ENCODE measurements at regions not wholly inside any gene's neighbourhood (a gene's known extent, or its start where the extent isn't known, plus 50 kb on each side); places are given as distances from the start of the nearest gene placed in this dataset.
"Not testable (repeated sequence)": the region's sequence is repeated elsewhere in the genome, so short reads cannot be mapped to it uniquely, and the experiment has no call there.

DNA sequence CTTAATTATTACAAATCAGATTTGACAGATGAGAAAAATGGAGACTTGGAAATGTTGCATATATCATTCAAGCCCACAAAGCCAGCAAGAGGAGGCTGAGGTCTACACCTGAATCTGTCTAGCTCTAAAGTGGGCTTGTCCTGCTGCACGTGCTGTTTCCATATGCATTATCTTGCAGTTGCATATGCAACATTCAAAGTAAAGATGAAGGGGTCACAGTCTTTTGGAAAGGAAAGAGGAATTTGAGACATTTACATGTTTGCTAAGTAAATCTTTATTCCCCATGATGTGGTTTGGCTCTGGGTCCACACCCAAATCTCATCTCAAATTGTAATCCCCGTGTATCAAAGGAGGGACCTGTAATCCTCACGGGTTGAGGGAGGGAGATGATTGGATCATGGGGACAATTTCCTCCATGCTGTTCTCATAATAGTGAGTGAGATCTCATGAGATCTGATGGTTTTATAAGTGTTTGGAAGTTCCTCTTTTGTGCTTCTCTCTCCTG, 98.3 kb downstream of the BACH1 start:
- intact Hi-C loops (cut with DNase I): no loop called here
- DNase-seq: no peak

DNA sequence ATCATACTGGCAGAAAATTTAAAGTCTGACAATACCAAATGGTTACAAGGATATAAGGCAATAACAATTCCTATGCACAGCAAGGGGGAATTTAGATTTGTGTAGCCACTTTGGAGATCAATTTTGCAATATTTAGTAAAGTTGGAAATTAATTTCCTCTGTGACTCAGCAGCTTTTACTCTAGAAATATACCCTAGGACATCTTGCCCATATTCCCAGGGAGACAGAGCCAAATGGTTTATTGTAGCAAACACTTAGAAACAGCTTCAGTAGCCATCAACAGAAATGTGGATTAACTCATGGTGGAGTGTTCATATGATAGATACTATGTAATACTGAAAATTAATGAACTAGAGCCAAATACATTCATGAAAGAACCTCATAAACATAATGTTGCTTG, 104.6 kb downstream of the BACH1 start:
- intact Hi-C loops (cut with DNase I): no loop called here
- no peak for DNase-seq

DNA sequence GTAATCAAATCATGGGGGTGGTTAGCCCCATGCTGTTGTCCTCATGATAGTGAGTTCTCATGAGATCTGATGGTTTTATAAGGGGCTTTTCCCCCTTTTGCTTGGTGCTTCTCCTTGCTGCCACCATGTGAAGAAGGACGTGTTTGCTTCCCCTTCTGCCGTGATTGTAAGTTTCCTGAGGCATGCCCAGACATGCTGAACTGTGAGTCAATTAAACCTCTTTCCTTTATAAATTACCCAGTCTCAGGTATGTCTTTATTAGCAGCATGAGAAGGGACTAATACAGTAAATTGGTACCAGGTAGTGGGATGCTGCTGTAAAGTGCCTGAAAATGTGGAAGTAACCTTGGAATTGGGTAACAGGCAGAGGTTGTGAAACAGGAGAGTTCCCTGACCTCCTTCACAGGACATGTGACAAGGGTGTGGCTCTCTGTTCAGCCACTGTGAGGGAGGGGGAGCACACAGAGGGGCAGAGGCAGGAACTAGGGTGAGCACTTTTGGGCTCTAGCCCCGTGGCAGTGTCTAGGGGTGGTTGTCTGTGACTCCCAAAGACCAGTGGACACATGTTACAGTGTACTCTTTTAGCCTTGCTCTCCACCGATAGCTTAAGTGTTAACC, 105.3 kb downstream of the BACH1 start:
- intact Hi-C loops (cut with DNase I): no loop called here
- DNase-seq: no peak

GRCh38 chr21:29405503-29406122, 106.9 kb downstream of the BACH1 start:
- intact Hi-C loops (cut with DNase I): no loop called here
- DNase-seq: no peak

GRCh38 chr21:29406385-29406784, 107.7 kb downstream of the BACH1 start:
- DNase-seq: no peak
- intact Hi-C loops (cut with DNase I): no loop called here

DNA sequence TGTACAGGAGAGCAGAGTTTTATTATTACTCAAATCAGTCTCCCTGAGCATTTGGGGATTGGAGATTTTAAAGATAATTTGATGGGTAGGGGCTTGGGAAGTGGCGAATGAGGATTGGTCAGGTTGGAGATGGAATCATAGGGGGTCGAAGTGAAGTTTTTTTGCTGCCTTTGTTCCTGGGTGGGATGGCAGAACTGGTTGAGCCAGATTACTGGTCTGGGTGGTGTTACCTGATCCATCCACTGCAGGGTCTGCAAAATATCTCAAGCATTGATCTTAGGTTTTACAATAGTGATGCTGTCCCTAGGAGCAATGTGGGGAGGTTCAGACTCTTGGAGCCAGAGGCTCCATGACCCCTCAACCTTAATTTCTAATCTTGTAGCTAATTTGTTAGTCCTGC, 108.8 kb downstream of the BACH1 start:
- intact Hi-C loops (cut with DNase I): no loop called here
- DNase-seq: no peak

DNA sequence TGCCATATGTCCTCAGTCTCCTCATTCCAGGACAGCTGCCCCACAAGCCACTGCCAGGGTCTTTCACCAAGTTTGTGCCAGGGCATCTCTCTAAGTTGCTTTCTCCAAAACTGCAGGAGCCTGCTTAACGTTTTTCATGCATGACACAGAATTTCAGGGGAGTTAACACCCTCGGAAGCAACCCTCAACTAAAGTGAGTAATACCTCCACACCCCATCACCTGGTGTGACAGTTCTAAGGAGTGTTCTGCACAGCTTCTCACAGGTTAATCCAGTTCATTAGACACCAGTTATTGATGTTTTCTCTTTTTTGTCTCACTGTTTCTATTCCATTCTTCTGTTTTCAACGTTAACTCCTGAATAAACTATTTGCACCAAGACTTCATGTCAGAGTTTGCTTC, 115.0 kb downstream of the BACH1 start:
- DNase-seq: no peak
- intact Hi-C loops (cut with DNase I): no loop called here

- no peak for DNase-seq
- intact Hi-C loops (cut with DNase I): no loop called here
Observed at GRCh38 chr21:29416268-29416667, 117.5 kb downstream of the BACH1 start.

GRCh38 chr21:29418813-29419212, 120.1 kb downstream of the BACH1 start:
- DNase-seq: no peak
- intact Hi-C loops (cut with DNase I): no loop called here

- DNase-seq: no peak
- intact Hi-C loops (cut with DNase I): no loop called here
Observed at GRCh38 chr21:29419422-29419821, 120.7 kb downstream of the BACH1 start.

- intact Hi-C loops (cut with DNase I): no loop called here
Observed at GRCh38 chr21:29423099-29423870, 124.6 kb downstream of the BACH1 start.

GRCh38 chr21:29424728-29425127, 126.0 kb downstream of the BACH1 start:
- DNase-seq: no peak
- intact Hi-C loops (cut with DNase I): no loop called here

More at GRCh38 chr21:29423099-29423870, 124.6 kb downstream of the BACH1 start:
- DNase-seq: no peak

GRCh38 chr21:29429218-29429617, 130.5 kb downstream of the BACH1 start:
- DNase-seq: no peak

GRCh38 chr21:29430030-29430429, 131.3 kb downstream of the BACH1 start:
- intact Hi-C loops (cut with DNase I): no loop called here

More at GRCh38 chr21:29429218-29429617, 130.5 kb downstream of the BACH1 start:
- intact Hi-C loops (cut with DNase I): no loop called here

GRCh38 chr21:29430576-29430975, 131.9 kb downstream of the BACH1 start:
- DNase-seq: no peak
- intact Hi-C loops (cut with DNase I): no loop called here

More at GRCh38 chr21:29430030-29430429, 131.3 kb downstream of the BACH1 start:
- no peak for DNase-seq

DNA sequence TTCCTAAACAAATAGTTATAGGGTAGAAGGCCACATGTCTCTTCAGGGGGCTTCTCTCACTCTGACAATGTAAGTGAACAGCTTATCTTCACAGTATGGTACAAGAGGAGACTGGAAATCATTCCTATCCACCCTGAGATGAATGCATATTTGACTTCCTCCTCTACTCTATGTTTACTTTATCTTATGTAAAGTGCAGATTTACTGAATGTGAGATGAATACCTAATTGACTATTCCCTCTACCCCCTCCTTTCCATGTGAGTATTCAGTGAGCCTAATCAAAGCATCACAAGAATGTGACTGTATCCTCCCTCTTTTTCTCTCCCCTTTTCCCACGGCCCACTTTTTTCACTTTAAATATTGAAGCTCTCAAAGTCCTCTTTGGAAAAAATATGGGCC, 132.5 kb downstream of the BACH1 start:
- intact Hi-C loops (cut with DNase I): no loop called here
- no peak for DNase-seq

DNA sequence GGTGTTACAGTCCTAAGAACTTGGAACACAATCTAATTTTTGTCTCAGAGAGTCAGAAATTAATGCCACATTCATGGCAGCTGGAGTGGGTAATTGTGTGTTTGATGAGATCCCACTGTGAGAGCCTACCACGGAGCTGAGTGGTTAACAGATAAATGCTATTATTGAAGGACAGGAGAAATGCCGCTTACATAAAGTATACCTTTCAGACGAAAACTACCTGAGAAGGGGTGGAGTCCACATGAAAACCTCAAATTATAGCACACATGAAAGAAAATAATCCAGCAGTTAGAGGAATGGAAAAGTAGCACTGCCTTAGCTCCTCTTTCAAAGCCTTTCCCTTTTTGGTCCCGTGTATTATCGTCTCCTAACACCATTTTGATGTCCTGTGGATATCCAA, 133.0 kb downstream of the BACH1 start:
- intact Hi-C loops (cut with DNase I): no loop called here
- no peak for DNase-seq

- no peak for DNase-seq
- intact Hi-C loops (cut with DNase I): no loop called here
Observed at GRCh38 chr21:29433366-29434059, 134.8 kb downstream of the BACH1 start.

DNA sequence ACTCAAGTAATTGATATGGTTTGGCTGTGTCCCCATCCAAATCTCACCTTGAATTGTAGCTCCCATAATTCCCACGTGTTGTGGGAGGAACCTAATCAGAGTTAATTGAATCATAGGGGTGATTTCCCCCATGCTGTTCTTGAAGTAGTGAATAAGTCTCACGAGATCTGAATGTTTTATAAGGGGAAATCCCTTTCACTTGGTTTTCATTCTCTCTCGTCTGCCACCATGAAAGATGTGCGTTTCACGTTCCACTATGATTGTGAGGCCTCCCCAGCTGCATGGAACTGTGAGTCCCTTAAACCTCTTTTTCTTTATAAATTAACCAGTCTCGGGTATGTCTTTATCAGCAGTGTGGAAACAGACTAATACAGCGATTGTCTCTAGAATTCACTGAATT, 135.4 kb downstream of the BACH1 start:
- intact Hi-C loops (cut with DNase I): no loop called here
- no peak for DNase-seq

DNA sequence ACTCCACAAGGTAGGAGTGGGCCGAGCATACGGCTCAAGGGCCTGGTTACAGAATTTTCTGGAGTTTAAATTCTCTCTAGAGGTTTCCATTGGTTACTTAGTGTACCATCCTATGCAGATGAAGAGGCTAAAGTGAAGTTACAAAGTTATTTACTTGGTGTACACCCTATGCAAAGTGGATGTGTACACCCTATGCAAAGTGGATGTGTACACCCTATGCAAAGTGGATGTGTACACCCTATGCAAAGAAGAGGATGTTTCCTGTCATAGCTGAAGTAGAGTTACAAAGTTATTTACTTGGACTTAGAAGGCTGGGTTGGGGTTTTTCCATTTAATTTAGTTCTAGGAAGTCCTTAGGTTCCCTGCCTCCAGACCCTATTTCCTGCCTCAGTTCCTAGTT, 136.3 kb downstream of the BACH1 start:
- intact Hi-C loops (cut with DNase I); DNase-seq: not testable (repeated sequence)

GRCh38 chr21:29436143-29436542, 137.4 kb downstream of the BACH1 start:
- intact Hi-C loops (cut with DNase I): no loop called here
- no peak for DNase-seq

Measured in posterior cingulate gyrus (tissue), 11 donors.